ENCODE measurements at regions not wholly inside any gene's neighbourhood (a gene's known extent, or its start where the extent isn't known, plus 50 kb on each side); places are given as distances from the start of the nearest gene placed in this dataset.

DNA sequence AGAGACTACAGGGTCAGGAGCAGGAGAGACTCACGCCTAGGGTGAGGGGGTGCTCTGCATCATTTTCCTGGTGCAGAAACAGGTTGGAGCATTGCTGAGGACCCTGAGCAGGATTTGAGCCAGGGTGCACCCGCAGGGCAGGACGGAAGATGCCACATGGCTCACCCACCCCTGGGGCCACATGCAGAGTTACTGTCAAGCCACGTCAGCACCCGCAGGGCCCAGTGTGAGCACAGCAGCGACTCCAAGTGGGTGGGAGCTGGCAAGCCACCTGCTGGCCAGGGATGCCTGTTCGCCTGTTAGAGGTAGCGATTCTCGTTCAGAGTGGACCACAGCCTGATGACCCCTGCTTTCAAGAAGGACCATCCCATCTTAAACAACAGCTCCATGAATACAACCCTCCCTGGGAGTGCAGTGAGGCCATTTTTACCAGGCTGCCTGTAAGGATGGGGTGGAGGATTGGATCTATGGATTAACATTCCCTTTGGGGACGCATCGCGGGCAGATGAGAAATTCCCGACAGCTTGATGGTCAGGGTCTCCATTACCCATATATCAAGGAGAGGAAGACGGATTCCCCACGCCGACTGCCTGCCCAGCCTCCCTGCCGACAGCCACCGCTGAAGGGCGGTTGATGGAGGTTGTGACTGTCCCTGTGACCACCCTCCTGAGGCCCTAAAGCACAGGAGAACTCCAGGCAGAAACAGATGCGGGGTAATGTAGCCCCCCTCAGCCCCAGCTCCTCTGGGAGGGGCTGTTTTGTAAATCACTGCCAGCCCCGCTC is 101.1 kb upstream of the RET start:
- DNase-seq (ENCODE audit: extremely low spot score): no peak
- no peak for TF ChIP-seq SP1 (IDR thresholded peaks at IDR 0.05)
- TF ChIP-seq FOXK2 (IDR thresholded peaks at IDR 0.05): no peak
- no peak for TF ChIP-seq ARNT (IDR thresholded peaks at IDR 0.05)
- TF ChIP-seq FOXA1 (IDR thresholded peaks at IDR 0.05): no peak
- TF ChIP-seq CTBP1 (IDR thresholded peaks at IDR 0.05; ENCODE audit: borderline replicate concordance): no peak
- TF ChIP-seq, protein P1, sequence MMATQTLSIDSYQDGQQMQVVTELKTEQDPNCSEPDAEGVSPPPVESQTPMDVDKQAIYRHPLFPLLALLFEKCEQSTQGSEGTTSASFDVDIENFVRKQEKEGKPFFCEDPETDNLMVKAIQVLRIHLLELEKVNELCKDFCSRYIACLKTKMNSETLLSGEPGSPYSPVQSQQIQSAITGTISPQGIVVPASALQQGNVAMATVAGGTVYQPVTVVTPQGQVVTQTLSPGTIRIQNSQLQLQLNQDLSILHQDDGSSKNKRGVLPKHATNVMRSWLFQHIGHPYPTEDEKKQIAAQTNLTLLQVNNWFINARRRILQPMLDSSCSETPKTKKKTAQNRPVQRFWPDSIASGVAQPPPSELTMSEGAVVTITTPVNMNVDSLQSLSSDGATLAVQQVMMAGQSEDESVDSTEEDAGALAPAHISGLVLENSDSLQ (IDR thresholded peaks at IDR 0.05): no peak
- TF ChIP-seq L3MBTL2 (conservative IDR thresholded peaks at IDR 0.05): no peak
- no peak for TF ChIP-seq BHLHE40 (IDR thresholded peaks at IDR 0.05; ENCODE audit: borderline replicate concordance)
- TF ChIP-seq FOXM1 (IDR thresholded peaks at IDR 0.05; ENCODE audit: borderline replicate concordance): no peak
- TF ChIP-seq LEF1 (IDR thresholded peaks at IDR 0.05; ENCODE audit: borderline replicate concordance): no peak
- TF ChIP-seq TARDBP (IDR thresholded peaks at IDR 0.05): no peak
- no peak for TF ChIP-seq NFRKB (IDR thresholded peaks at IDR 0.05)
- TF ChIP-seq HDGF (IDR thresholded peaks at IDR 0.05; ENCODE audit: borderline replicate concordance): no peak
- TF ChIP-seq ELF4 (IDR thresholded peaks at IDR 0.05): no peak
- TF ChIP-seq ZNF384 (IDR thresholded peaks at IDR 0.05): no peak
- no peak for TF ChIP-seq SUZ12 (IDR thresholded peaks at IDR 0.05)
- POLR2A ChIA-PET: no interaction called here
- CTCF ChIA-PET: no interaction called here

DNA sequence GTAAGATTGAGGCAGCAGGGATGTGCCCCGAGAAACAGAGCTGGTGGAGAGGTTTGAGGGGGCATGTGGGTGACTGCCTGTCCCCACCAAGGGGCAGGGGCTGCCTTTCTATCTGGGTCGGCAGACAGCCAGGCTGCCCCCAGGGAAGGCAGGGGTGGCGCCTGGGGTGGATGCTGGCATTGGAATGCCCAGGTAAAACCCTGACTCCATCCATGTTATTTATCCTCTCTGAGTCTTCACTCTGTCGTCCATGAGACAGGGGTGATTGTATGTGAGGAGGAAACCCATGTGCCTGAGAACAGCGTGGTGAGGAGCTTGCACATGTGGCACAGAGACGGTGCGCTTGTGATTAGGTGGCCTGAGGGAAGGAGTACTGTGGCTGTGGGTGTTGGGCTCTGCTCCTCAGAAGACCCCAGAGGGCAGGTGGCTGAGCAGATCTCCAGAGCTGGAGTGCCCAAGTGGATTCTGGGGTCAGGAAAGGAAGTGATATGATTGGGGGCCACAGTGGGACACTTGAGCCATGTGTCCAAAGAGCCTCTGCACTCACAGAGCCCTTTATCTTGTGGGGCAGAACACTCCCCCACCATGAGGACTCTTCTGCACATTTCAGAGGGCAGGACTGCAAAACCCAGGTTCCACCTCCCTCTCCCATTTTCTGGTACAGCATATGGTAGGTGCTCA is 100.4 kb upstream of the RET start:
- TF ChIP-seq ZNF384 (IDR thresholded peaks at IDR 0.05) (no peak), HDGF (IDR thresholded peaks at IDR 0.05; ENCODE audit: borderline replicate concordance) (no peak), SP1 (IDR thresholded peaks at IDR 0.05) (no peak), L3MBTL2 (conservative IDR thresholded peaks at IDR 0.05) (no peak), CTBP1 (IDR thresholded peaks at IDR 0.05; ENCODE audit: borderline replicate concordance) (no peak)
- POLR2A ChIA-PET: interaction anchor here (1.1 kb wide), 1 partner anchor 12 kb away, joined by 3 read pairs; no protein-coding TSS in a partner anchor
- DNase-seq (ENCODE audit: extremely low spot score): no peak
- CTCF ChIA-PET: no interaction called here

DNA sequence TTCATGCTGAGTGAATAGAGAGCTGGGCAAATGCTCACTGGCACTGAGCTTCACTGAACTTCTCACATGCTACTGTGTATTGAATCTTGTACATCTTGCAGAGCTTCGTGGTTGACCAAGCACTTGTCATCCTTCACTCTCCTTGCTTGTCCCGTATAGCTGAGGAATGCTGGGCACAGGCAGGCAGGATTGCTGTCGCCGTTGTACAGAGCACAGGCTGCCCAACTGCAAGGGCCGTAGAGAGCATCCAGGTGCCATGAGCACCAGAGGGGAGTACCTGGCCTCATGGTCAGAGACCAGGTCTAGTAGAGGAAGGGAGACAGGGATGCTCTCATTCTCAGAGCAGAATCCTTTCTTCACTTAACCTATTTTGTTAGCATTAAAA is 99.8 kb upstream of the RET start:
- no peak for DNase-seq (ENCODE audit: extremely low spot score)
- CTCF ChIA-PET: no interaction called here
- TF ChIP-seq FOXK2 (IDR thresholded peaks at IDR 0.05) (no peak), HDGF (IDR thresholded peaks at IDR 0.05; ENCODE audit: borderline replicate concordance) (no peak), TARDBP (IDR thresholded peaks at IDR 0.05) (no peak), SUZ12 (IDR thresholded peaks at IDR 0.05) (no peak), BHLHE40 (IDR thresholded peaks at IDR 0.05; ENCODE audit: borderline replicate concordance) (no peak), FOXM1 (IDR thresholded peaks at IDR 0.05; ENCODE audit: borderline replicate concordance) (no peak), ZNF384 (IDR thresholded peaks at IDR 0.05) (no peak), NFRKB (IDR thresholded peaks at IDR 0.05) (no peak), SP1 (IDR thresholded peaks at IDR 0.05) (no peak), L3MBTL2 (conservative IDR thresholded peaks at IDR 0.05) (no peak), ARNT (IDR thresholded peaks at IDR 0.05) (no peak), CTBP1 (IDR thresholded peaks at IDR 0.05; ENCODE audit: borderline replicate concordance) (no peak), LEF1 (IDR thresholded peaks at IDR 0.05; ENCODE audit: borderline replicate concordance) (no peak), ELF4 (IDR thresholded peaks at IDR 0.05) (no peak), FOXA1 (IDR thresholded peaks at IDR 0.05) (no peak)
- TF ChIP-seq, protein P1 (IDR thresholded peaks at IDR 0.05): no peak
- POLR2A ChIA-PET: interaction anchor here (1.1 kb wide), 1 partner anchor 12 kb away, joined by 3 read pairs; no protein-coding TSS in a partner anchor

DNA sequence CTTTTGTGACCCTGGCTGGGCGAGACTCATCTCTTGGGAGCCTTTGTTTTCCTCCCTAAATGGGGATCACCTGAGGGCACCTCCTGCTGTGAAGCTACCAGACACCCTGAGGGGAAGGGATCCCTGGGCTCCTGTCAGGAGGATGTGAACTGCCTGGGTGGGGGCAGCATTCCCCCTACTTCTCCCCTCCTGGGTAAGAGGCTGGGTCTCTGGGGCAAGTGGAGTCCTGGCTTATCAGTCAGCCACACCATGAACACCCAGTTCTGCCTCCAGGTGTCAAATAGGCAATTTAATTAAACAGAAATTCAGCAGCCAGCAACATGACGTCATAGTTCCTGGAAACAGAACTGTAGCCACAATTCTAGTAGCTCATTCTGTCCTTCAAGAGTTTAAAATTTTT is 97.7 kb upstream of the RET start:
- TF ChIP-seq CTBP1 (IDR thresholded peaks at IDR 0.05; ENCODE audit: borderline replicate concordance): no peak
- no peak for TF ChIP-seq BHLHE40 (IDR thresholded peaks at IDR 0.05; ENCODE audit: borderline replicate concordance)
- no peak for TF ChIP-seq SP1 (IDR thresholded peaks at IDR 0.05)
- TF ChIP-seq HDGF (IDR thresholded peaks at IDR 0.05; ENCODE audit: borderline replicate concordance): no peak
- no peak for TF ChIP-seq ARNT (IDR thresholded peaks at IDR 0.05)
- POLR2A ChIA-PET: no interaction called here
- DNase-seq (ENCODE audit: extremely low spot score): no peak
- CTCF ChIA-PET: no interaction called here

DNA sequence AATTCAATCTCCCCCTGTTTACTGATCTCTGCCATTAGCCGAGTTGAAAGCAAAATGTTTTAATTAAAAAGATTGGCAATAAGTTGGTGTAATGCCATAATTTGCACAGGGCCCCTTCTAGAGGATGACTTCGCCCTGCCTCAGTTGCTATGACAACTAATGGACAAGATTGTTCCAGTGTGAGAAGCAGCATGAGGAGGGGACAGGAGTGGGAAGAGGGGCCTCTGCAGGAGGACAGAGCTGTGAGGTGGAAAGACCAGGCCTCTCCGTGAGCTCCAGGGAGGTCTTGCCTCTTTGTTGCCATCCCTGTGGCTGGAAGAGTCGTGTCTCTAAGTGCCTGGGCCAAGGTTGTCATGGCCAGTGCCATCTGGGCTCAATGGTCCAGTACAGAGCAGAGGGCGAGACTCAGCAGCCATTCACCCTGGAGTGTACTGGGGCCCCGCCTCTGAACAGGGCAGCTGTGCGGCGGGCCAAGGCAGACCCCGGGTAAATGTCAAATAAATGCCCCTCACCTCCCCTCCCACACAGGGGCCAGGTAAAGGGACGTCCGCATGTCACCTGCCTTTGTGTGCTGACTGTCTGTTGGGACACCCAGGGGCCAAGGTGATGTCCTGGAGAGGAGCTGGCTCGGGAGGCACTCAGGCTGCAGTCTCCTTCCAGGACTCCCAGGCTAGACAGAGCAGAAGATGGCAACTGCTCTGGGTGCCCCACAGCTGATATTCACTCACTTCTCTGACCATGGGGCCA is 97.0 kb upstream of the RET start:
- CTCF ChIA-PET: no interaction called here

DNA sequence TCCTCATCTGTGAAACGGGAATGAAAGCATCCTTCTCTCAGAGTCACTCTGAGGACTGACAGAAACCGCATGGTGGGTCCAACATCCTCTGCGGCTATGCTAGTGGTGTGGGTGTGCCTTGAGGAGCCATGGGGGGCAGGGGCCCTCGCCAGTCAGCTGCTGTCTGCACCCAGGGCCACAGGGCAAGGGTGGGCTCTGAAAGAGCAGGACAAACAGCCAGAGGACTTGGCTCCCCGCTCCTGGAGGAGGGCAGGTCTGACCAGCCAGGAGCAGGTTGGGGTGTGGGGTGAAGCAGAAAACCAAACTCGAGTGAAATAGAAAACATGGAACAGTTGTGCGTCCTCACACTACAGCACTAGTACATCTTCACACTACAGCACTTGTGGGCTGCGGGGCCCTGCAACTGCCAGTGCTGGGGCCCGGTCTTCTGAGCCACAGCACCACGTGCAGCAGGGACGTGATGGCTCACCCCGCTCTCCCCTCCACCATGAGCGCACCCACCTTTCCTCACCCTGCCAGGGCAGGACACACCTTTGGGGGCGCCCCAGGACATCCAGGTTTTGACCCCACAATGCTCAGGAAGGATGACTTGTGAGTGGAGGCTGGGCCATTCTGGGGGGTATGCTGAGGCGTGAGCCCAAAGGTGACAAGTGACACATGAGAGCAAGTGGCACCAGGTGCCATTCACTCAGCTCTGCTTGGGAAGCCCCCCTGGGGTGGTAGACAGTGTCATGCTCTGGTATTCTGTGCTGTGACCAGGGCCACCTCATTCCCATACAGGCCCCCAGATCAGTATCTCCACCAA is 96.1 kb upstream of the RET start:
- CTCF ChIA-PET: no interaction called here
- TF ChIP-seq TARDBP (IDR thresholded peaks at IDR 0.05): no peak
- no peak for DNase-seq (ENCODE audit: extremely low spot score)
- POLR2A ChIA-PET: no interaction called here

More for the DNA sequence above, 97.0 kb upstream of the RET start:
- TF ChIP-seq ZNF384 (IDR thresholded peaks at IDR 0.05): no peak
- POLR2A ChIA-PET: no interaction called here
- DNase-seq (ENCODE audit: extremely low spot score): no peak

Measured in HEK293T (cell line).